ENCODE measurements at regions not wholly inside any gene's neighbourhood (a gene's known extent, or its start where the extent isn't known, plus 50 kb on each side); places are given as distances from the start of the nearest gene placed in this dataset.
"Not testable (repeated sequence)": the region's sequence is repeated elsewhere in the genome, so short reads cannot be mapped to it uniquely, and the experiment has no call there.

- Histone ChIP-seq H3K27ac (no peak overlapping the region), H3K27me3 (no peaks in the 10 kb centered on the region), H3K4me3 (no peak overlapping the region), H3K9me3 (no peaks in the 10 kb centered on the region), H3K36me3 (no peaks in the 10 kb centered on the region), H3K4me1 (no peaks in the 10 kb centered on the region)
- WGBS, 2 donors (ENCODE audit: low coverage in 1 of 2): 38 to 45% methylated on average over 2 of the region's 2 CpGs
- no peak for TF ChIP-seq POLR2AphosphoS5 (IDR thresholded peaks at IDR 0.05)
- TF ChIP-seq POLR2A (IDR thresholded peaks at IDR 0.05): no peak
- no peak for TF ChIP-seq EP300 (IDR thresholded peaks at IDR 0.05)
- no peak for TF ChIP-seq CTCF (IDR thresholded peaks at IDR 0.05)
- ATAC-seq: no peak
Observed at GRCh38 chr5:57983426-57983825, 476.5 kb downstream of the PLK2 start.

DNA sequence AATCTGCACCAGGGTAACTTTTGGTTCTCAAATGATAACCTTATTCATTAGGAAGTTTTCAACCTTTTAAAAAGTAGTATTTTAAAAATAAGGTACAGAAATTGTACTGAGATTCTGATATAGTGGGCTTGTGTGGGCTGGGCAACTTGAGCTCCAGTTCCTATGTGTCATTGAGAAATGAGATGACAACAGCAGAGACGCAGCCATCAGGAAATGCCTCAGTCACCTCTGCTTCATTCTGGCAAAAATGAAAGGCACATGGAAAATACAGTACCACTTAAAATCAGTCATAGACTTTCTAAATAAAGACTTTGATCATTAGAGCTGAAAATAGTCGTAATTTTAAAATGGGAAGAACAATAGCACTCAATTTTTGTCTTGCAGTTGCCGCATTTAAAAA lies 480.2 kb downstream of the PLK2 start:
- Histone ChIP-seq H3K27ac (no peak overlapping the region), H3K9me3 (no peaks in the 10 kb centered on the region), H3K36me3 (no peaks in the 10 kb centered on the region), H3K4me1 (no peaks in the 10 kb centered on the region), H3K27me3 (no peaks in the 10 kb centered on the region), H3K4me3 (no peak overlapping the region)
- TF ChIP-seq CTCF (IDR thresholded peaks at IDR 0.05) (no peak), POLR2AphosphoS5 (IDR thresholded peaks at IDR 0.05) (no peak), EP300 (IDR thresholded peaks at IDR 0.05) (no peak), POLR2A (IDR thresholded peaks at IDR 0.05) (no peak)
- ATAC-seq: no peak
- WGBS, 2 donors (ENCODE audit: low coverage in 1 of 2): 83 to 92% methylated on average over 3 of the region's 3 CpGs

GRCh38 chr5:57976506-57976905 lies 483.4 kb downstream of the PLK2 start:
- ATAC-seq: no peak
- H3K27me3 ChIP-seq: no peaks in the 10 kb centered on the region
- peaks cover 0 to 7% (median 0%) of the 10 kb centered on the region in 3 donors for H3K9me3 ChIP-seq
- WGBS, 2 donors (ENCODE audit: low coverage in 1 of 2): 48 to 73% methylated on average over 1 to 2 of the region's 2 CpGs
- no peaks in the 10 kb centered on the region for H3K4me1 ChIP-seq
- H3K36me3 ChIP-seq: no peaks in the 10 kb centered on the region
- H3K27ac ChIP-seq: no peak overlapping the region
- TF ChIP-seq CTCF (IDR thresholded peaks at IDR 0.05): no peak
- no peak for TF ChIP-seq POLR2A (IDR thresholded peaks at IDR 0.05)
- no peak for TF ChIP-seq EP300 (IDR thresholded peaks at IDR 0.05)
- H3K4me3 ChIP-seq: no peak overlapping the region

GRCh38 chr5:57972099-57972498 lies 487.8 kb downstream of the PLK2 start:
- H3K27ac ChIP-seq, H3K4me3 ChIP-seq, ATAC-seq, H3K4me1 ChIP-seq, H3K36me3 ChIP-seq, H3K27me3 ChIP-seq, H3K9me3 ChIP-seq: not testable (repeated sequence)
- WGBS, 2 donors (ENCODE audit: low coverage in 1 of 2): 100% methylated on average over 1 of the region's 7 CpGs; no CpG with 5 or more reads in 1 of the 2 donors

- no peak for TF ChIP-seq CTCF (IDR thresholded peaks at IDR 0.05)
- TF ChIP-seq POLR2A (IDR thresholded peaks at IDR 0.05): no peak
- TF ChIP-seq EP300 (IDR thresholded peaks at IDR 0.05): no peak
- no peak for TF ChIP-seq POLR2AphosphoS5 (IDR thresholded peaks at IDR 0.05)
- Histone ChIP-seq H3K4me1 (no peaks in the 10 kb centered on the region), H3K36me3 (no peaks in the 10 kb centered on the region), H3K27me3 (no peaks in the 10 kb centered on the region), H3K4me3 (no peak overlapping the region), H3K27ac (no peak overlapping the region), H3K9me3 (peaks cover 0 to 7% (median 0%) of the 10 kb centered on the region in 3 donors)
- no peak for ATAC-seq
- WGBS, 2 donors (ENCODE audit: low coverage in 1 of 2): 73 to 89% methylated on average over 1 of the region's 1 CpG
Observed at GRCh38 chr5:57960569-57960968, 478.0 kb upstream of the ACTBL2 start.

GRCh38 chr5:57956636-57957035 lies 474.0 kb upstream of the ACTBL2 start:
- no peak for TF ChIP-seq POLR2AphosphoS5 (IDR thresholded peaks at IDR 0.05)
- TF ChIP-seq POLR2A (IDR thresholded peaks at IDR 0.05): no peak
- TF ChIP-seq EP300 (IDR thresholded peaks at IDR 0.05): no peak
- no peak for TF ChIP-seq CTCF (IDR thresholded peaks at IDR 0.05)
- ATAC-seq: no peak
- Histone ChIP-seq H3K9me3 (no peaks in the 10 kb centered on the region), H3K27me3 (no peaks in the 10 kb centered on the region), H3K4me1 (no peaks in the 10 kb centered on the region), H3K4me3 (no peak overlapping the region), H3K27ac (no peak overlapping the region), H3K36me3 (no peaks in the 10 kb centered on the region)
- WGBS, 2 donors (ENCODE audit: low coverage in 1 of 2): 54 to 59% methylated on average over 3 of the region's 3 CpGs
